HG03575 (cell line): ENCODE measurements at regions not wholly inside any gene's neighbourhood (a gene's known extent, or its start where the extent isn't known, plus 50 kb on each side); places are given as distances from the start of the nearest gene placed in this dataset.
"Not testable (repeated sequence)": the region's sequence is repeated elsewhere in the genome, so short reads cannot be mapped to it uniquely, and the experiment has no call there.

ENCODE experiments used
- ATAC-seq: cut with Tn5 transposase; IDR thresholded peaks from one replicate; pipeline ENCODE4 v1.9.1; 2021; ENCODE audit not compliant: unreplicated experiment, insufficient number of reproducible peaks, low FRiP score; ENCODE audit errors: extremely low read depth

GRCh38 chr4:164011791-164012190 is 517.3 kb downstream of the TMA16 start:
- ATAC-seq, result no peak

DNA sequence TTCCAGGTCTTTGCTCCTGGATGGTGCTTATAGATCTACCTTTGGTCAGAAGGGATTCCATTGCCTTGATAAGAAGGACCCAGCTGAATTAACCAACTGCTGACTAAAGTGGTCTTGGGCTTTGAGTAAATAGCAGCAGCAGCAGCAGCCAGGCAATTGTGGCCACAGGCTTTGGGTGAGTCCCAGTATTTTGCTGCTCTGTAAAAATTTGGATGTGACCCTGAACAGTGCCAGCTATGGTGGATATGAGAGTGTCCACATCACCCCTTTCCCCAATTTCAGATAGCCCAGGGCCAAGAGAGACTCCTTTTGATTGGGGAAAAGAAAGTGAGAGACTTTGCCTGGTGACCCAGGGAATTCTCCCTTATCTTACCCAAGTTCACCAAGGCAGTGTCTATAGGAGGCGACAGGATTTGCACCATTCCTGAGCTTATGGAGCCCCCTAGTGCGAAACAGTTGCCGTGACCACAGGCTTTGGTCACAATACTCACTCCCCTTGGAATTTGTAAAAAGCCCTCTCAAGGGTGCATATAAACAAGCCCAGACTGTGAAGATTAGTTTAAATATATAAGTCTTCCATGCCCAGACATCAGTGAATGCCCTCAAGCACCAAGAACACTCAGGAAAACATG is 518.0 kb downstream of the TMA16 start:
- ATAC-seq, result no peak

DNA sequence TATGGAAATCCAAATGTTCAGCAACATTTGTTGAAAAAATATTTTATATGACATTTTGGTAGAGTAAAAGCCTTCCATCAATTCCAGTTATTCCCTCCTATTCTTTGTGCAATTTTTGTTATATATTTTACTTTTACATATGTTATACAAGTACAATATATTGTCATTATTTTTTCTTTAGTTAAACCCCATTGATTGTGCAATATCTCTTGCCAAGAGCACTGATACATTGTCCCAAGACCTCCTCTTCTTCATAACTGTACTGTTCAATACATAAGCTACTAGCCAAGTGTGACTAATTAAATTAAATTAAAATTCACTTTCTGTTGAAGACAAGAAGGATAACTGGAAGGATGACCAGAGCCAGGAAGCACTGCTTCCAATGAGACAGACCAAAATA is 527.5 kb downstream of the TMA16 start:
- ATAC-seq, result no peak

DNA sequence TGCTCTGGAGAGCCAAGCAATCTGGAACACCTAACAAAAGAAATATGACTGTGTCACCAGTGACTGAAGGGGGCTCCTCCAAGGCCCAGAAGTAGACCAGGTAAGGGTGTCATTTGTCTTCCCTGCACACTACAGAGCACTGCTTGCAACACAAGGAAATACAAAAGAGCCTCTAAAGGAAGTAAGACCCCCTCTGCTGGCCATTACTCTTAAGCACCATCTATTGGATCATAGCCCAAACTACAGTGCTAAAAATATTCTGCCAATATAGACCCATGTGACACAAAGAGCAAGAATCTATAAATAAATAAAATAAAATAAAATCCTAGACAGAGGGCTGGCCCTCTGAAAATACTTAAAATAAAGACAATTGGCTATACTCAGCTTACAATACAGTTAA is 528.7 kb downstream of the TMA16 start:
- ATAC-seq, result no peak

DNA sequence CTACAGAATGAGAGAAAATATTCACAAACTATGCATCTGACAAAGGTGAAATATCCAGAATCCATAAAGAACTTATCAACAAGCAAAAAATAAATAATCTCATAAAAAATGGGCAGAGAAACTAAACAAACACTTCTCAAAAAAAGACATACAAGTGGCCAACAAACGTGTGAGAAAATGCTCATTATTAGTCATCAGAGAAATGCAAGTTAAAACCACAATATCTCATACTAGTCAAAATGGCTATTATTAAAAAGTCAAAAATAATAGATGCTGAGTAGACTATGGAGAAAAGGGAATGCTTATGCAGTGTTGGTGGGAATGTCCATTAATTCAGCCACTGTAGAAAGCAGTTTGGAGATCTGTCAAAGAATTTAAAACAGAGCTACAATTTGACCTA is 533.3 kb downstream of the TMA16 start:
- no peak for ATAC-seq

GRCh38 chr4:164039482-164039881 is 545.0 kb downstream of the TMA16 start:
- ATAC-seq, result no peak

DNA sequence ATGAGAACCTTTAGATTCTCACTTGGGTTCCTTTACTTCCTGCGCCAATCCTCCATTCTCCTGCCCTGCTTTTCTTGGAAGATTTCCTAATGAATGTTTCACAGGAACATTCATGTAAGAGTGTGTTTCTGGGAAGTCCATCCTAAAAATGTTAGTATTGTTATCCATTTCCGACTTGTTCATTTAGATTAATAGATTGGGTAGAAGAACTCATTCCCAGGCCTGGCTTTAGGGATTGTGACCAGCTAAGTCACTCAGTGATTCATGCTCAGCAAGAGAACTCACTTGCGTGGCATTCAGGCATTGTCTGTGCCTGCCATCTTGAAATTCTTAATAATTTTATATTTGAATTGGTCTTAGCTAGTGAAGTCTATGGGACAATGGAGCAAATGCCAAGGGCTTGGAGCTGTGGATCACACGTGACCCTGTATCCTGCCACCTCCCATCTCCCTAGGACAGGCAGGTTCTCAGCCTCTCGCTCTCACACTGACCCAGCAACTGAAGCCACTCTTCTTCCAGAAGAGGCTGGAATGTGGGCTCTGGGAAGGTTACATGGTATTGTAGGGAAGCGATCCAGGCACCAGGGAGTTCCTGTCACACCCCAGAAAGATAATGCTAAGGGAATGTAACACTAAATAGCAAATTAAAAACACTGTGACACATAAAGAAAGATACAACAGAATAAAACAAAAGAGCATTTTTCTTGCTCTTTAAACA is 562.1 kb downstream of the TMA16 start:
- no peak for ATAC-seq

GRCh38 chr4:164058776-164059445 is 564.4 kb downstream of the TMA16 start:
- ATAC-seq, result no peak

GRCh38 chr4:164060456-164060855 is 566.0 kb downstream of the TMA16 start:
- no peak for ATAC-seq

DNA sequence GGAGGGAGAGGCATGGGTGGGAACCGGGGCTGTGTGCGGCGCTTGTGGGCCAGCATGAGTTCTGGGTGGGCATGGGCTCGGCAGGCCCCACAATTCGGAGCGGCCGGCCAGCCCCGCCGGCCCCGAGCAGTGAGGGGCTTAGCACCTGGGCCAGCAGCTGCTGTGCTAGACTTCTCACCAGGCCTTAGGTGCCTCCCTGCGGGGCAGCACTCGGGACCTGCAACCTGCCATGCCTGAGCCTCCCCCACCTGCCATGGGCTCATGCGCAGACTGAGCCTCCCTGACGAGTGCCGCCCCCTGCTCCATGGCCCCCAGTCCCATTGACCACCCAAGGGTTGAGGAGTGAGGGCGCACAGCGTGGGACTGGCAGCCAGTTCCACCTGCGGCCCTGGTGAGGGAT is 573.9 kb downstream of the TMA16 start:
- no peak for ATAC-seq

DNA sequence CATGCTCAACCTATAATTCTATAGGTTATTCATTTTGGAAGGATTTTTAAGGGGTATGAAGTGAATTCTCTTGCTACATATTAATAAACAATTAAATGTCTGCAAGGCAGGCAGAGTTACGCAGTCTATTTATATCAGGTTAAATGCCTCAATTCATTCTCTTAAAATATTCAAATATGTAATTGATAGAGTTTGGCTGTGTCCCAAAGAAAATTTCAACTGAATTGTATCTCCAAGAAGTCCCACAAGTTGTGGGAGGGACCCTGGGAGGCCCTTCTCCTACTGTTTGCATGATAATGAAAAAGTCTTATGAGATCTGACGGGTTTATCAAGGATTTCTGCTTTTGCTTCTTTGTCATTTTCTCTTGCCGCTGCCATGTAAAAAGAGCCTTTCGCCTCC is 576.1 kb downstream of the TMA16 start:
- no peak for ATAC-seq

DNA sequence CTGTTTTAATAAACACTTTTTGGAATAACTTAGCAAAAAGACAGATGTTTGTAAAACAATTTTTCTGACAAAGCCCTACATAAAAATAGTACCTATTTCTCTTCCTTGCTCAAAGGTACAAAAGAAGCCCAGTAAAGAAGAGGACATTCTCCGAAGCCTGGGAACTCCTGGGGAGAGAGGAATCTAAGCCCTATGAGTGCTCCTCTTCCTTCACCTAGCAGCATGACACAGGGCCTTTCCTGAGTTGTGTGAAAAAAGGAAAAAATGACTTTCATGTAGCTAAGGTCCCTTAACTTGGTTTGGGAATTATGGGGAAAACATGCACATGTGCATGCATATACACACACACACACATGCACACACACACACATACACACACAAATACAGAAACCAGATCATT is 586.9 kb downstream of the TMA16 start:
- ATAC-seq, result no peak

DNA sequence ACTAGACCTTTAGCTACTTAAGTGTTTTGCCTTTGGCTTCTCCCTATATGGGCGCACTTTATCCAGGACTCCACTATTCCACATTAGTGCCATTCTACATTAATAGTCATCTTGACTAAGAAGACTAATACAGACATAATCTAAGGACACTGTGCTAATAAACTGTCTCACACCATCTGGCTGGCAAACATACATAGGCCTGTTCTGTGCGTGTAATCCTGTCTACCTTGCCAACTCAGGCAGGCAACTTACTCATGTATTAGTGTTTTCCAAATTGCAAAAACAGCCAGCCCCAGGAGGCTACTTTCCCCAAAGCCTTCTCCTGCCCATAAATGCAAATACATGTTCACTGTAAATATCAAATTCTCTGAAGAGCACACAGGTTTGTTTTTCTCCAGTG is 587.3 kb downstream of the TMA16 start:
- no peak for ATAC-seq

GRCh38 chr4:164087733-164088132 is 593.2 kb downstream of the TMA16 start:
- ATAC-seq, result no peak

DNA sequence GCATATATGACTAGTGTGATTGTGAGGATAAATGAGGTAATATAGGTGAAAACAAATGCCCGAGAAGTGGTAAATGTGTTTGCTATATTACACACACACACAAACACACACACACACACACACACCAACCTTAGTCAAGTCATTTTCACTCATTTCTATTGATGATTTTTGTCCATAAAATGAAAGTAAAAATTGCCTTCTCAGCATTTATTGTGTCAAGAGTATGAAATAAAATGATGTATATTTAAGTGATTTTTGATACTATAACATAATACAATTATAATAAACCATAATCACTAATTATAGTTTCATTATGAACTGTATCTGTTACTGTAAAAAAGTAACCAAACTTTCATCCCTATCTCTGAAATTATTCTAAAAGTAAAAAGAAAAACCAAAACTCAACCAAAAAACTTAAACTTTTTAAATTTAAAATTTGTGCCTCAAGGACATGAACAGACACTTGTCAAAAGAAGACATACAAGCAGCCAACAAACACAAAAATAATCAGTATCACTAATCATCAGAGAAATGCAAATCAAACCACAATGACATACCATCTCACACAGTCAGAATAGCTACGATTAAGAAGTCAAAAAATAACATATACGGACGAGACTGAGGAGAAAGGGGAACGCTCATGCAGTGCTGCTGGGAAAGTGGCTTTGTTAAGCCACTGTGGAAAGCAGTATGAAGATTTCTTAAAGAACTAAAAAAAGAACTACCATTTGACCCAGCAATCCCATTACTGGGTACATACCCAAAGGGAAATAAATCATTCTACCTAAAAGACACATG is 601.0 kb downstream of the TMA16 start:
- no peak for ATAC-seq

GRCh38 chr4:164096766-164097518 is 602.5 kb downstream of the TMA16 start:
- ATAC-seq, result no peak

GRCh38 chr4:164100741-164101365 is 606.4 kb downstream of the TMA16 start:
- not testable (repeated sequence) for ATAC-seq

GRCh38 chr4:164108971-164109370 is 614.5 kb downstream of the TMA16 start:
- no peak for ATAC-seq

GRCh38 chr4:164109503-164109902 is 615.0 kb downstream of the TMA16 start:
- no peak for ATAC-seq
